Prostate gland (tissue), 2 donors: ENCODE measurements at regions not wholly inside any gene's neighbourhood (a gene's known extent, or its start where the extent isn't known, plus 50 kb on each side); places are given as distances from the start of the nearest gene placed in this dataset.

Experiments
- DNase-seq: peaks from one replicate; pipeline ENCODE4 v3.0.0-alpha.2; 2019; ENCODE audit warnings: low spot score
- H3K27ac ChIP-seq, 2 donors: fragments of 200-600 bp; sonication (generic); 2 replicates each; pipeline ENCODE4 v1.5.1; 2017 to 2019
- H3K27me3 ChIP-seq: fragments of 200-600 bp; sonication (generic); replicated peaks from 2 replicates; pipeline ENCODE4 v1.5.1; 2019; ENCODE audit not compliant: insufficient read depth
- H3K36me3 ChIP-seq, 2 donors: fragments of 200-600 bp; sonication (generic); 1 replicate in 1 of 2; 2 replicates in 1 of 2; pipeline versions ENCODE4 v1.5.1 to v1.8.1; 2017 to 2019
- H3K4me1 ChIP-seq: fragments of 200-600 bp; sonication (generic); replicated peaks from 2 replicates; pipeline ENCODE4 v1.5.1; 2019
- H3K4me3 ChIP-seq, 2 donors: fragments of 200-600 bp; sonication (generic); 2 replicates each; pipeline ENCODE4 v1.5.1; 2017 to 2019
- H3K9me3 ChIP-seq: fragments of 200-600 bp; sonication (generic); 2 replicates; pipeline ENCODE4 v1.5.1; 2017
- POLR2A ChIP-seq: fragments of 450-650 bp; IDR thresholded peaks from one replicate; pipeline ENCODE4 v1.6.1; 2016; ENCODE audit warnings: antibody characterized with exemption, mild to moderate bottlenecking
- POLR2AphosphoS5 ChIP-seq: sonication (generic); formaldehyde crosslinking; IDR thresholded peaks from one replicate; pipeline ENCODE4 v1.6.1; 2017; ENCODE audit warnings: antibody characterized with exemption
- WGBS: methylation state at CpG from one replicate; pipeline ENCODE4 v1.1.5; 2018; 5-methylcytosine and 5-hydroxymethylcytosine counted together
- intact Hi-C: fragments of 100-400 bp; cut with DNase I; formaldehyde crosslinking; loops from one replicate; pipeline ENCODE4 v1.14.2; 2022
- TF ChIP-seq, protein P1 (sequence below), 4 experiments: fragments of 200-600 bp in 2 of 4; fragments of 450-650 bp in 2 of 4; sonication (generic) in 2 of 4; IDR thresholded peaks; 1 replicate in 3 of 4; 2 replicates in 1 of 4; pipeline ENCODE4 v1.5.1; 2016 to 2019; ENCODE audit warnings: antibody characterized with exemption in 4 of 4, mild to moderate bottlenecking in 2 of 4, moderate library complexity in 2 of 4

DNA sequence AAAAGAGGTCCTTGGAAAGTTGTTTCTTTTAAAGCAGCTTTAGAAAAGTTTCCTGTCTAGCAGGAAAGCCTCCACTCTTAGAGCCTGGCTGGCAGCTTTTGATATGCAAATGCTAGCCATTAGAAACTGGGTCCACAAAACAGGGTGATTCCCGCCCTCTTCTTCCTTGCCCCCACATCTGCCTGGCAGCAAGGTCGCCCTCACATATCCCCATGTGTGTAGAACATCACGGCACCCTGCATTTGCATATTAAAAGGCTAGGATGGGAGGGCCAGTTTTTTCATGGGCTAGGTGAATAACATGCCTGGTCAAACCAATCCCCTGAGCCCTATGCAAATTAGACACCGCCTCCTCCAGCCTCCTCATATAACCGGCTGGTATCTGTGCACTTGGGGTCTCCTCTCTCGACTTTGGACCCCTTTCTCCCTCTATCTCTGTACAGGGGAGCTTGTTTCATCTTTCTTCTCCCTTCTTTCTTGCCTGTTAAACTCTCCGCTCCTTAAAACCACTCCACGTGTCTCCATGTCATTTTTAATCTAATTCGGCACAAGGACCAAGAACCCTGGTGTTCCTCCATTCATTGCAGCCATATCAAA is 426.8 kb upstream of the CTNND2 start:
- intact Hi-C loops, result no loop called here
- H3K9me3 ChIP-seq, result no peaks in the 10 kb centered on the region
- DNase-seq, result no peak
- no peak overlapping the region for H3K27ac ChIP-seq
- no peaks in the 10 kb centered on the region for H3K36me3 ChIP-seq
- H3K27me3 ChIP-seq, result no peaks in the 10 kb centered on the region
- no peak overlapping the region for H3K4me3 ChIP-seq
- TF ChIP-seq, protein P1, sequence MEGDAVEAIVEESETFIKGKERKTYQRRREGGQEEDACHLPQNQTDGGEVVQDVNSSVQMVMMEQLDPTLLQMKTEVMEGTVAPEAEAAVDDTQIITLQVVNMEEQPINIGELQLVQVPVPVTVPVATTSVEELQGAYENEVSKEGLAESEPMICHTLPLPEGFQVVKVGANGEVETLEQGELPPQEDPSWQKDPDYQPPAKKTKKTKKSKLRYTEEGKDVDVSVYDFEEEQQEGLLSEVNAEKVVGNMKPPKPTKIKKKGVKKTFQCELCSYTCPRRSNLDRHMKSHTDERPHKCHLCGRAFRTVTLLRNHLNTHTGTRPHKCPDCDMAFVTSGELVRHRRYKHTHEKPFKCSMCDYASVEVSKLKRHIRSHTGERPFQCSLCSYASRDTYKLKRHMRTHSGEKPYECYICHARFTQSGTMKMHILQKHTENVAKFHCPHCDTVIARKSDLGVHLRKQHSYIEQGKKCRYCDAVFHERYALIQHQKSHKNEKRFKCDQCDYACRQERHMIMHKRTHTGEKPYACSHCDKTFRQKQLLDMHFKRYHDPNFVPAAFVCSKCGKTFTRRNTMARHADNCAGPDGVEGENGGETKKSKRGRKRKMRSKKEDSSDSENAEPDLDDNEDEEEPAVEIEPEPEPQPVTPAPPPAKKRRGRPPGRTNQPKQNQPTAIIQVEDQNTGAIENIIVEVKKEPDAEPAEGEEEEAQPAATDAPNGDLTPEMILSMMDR (IDR thresholded peaks at IDR 0.05), result no peak
- TF ChIP-seq POLR2AphosphoS5 (no peak), POLR2A (no peak)
- no peaks in the 10 kb centered on the region for H3K4me1 ChIP-seq
- WGBS, result 66% methylated on average over 9 of the region's 9 CpGs

DNA sequence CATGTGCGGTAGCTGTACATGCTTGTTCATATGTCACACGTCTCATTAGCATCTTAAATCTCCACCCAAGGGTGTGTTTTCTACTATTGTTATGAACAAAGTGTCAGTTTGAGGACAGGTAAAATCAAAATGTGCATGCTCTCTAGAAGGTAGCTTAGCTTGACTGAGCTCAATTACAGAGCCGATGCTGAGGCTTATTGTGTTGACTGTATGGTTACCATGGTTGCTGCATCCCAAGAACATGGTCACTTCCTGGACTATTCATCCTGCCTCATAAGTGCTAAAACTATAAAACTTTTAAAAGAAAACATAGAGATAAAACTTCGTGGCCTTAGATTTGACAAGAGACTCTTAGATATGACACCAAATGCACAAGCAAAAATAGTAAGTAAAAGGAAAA is 426.1 kb upstream of the CTNND2 start:
- H3K9me3 ChIP-seq, result no peaks in the 10 kb centered on the region
- no peaks in the 10 kb centered on the region for H3K27me3 ChIP-seq
- TF ChIP-seq, protein P1 (IDR thresholded peaks at IDR 0.05), result no peak
- TF ChIP-seq POLR2AphosphoS5, result no peak
- TF ChIP-seq POLR2A, result no peak
- DNase-seq, result no peak
- no peaks in the 10 kb centered on the region for H3K36me3 ChIP-seq
- 67% methylated on average over 4 of the region's 4 CpGs for WGBS
- no peaks in the 10 kb centered on the region for H3K4me1 ChIP-seq
- no peak overlapping the region for H3K4me3 ChIP-seq
- intact Hi-C loops, result no loop called here
- no peak overlapping the region for H3K27ac ChIP-seq

DNA sequence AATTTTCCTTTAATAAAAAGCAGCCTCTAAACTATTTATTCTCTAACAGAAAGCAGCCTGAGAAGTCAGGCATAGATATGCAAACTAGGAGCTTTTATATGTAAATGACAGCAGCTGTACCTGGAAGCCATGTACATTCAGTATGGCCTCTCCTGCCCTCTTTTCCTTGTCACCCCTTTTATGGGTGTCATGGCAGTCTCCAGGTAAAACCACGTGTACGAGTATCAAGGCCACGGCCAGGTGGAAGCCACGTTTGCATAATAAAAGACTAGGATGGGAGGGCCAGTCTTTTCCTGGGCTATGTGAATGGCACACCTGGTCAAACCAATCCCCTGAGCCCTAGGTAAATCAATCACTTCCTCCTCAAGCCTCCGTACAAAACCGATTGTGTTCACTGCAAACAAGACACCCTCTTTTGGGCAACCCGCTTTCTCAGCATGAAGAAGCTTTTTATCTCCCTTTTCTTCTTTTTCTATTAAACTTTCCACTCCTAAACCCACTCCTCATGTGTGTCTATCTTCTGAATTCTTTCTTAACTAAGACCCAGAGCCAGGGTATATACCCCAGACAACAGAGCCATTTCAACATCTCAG is 419.5 kb upstream of the CTNND2 start:
- intact Hi-C loops, result no loop called here
- H3K27ac ChIP-seq, result no peak overlapping the region
- H3K4me3 ChIP-seq, result no peak overlapping the region
- DNase-seq, result no peak
- H3K36me3 ChIP-seq, result no peaks in the 10 kb centered on the region
- WGBS, result 33% methylated on average over 7 of the region's 7 CpGs
- no peaks in the 10 kb centered on the region for H3K27me3 ChIP-seq
- no peaks in the 10 kb centered on the region for H3K9me3 ChIP-seq
- TF ChIP-seq POLR2A, result no peak
- TF ChIP-seq, protein P1 (IDR thresholded peaks at IDR 0.05), result no peak
- no peak for TF ChIP-seq POLR2AphosphoS5
- H3K4me1 ChIP-seq, result no peaks in the 10 kb centered on the region

DNA sequence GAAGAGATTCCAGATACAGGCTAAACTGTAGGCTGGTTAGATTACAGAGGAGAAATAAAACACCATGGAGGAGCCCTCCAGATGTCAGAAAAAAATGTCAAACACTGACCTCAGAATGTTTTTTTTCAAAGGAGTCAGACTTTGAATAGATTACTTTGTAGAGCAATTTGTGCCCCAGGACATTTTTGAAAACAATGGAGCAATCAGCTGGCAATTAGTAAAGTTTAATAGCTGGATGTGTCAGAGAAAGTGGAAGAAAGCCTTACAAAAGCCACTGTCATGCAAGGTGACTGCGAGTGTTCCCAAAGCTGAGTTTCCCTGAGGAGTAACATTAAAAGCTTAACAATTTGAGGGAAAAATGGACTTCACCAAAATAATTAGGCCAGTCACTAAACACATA is 417.8 kb upstream of the CTNND2 start:
- H3K4me1 ChIP-seq, result no peaks in the 10 kb centered on the region
- no peaks in the 10 kb centered on the region for H3K36me3 ChIP-seq
- WGBS, result 24% methylated on average over 1 of the region's 1 CpG
- H3K9me3 ChIP-seq, result no peaks in the 10 kb centered on the region
- no peak for DNase-seq
- no peak overlapping the region for H3K27ac ChIP-seq
- TF ChIP-seq, protein P1 (IDR thresholded peaks at IDR 0.05), result no peak
- TF ChIP-seq POLR2A (no peak), POLR2AphosphoS5 (no peak)
- intact Hi-C loops, result no loop called here
- no peak overlapping the region for H3K4me3 ChIP-seq
- H3K27me3 ChIP-seq, result no peaks in the 10 kb centered on the region

DNA sequence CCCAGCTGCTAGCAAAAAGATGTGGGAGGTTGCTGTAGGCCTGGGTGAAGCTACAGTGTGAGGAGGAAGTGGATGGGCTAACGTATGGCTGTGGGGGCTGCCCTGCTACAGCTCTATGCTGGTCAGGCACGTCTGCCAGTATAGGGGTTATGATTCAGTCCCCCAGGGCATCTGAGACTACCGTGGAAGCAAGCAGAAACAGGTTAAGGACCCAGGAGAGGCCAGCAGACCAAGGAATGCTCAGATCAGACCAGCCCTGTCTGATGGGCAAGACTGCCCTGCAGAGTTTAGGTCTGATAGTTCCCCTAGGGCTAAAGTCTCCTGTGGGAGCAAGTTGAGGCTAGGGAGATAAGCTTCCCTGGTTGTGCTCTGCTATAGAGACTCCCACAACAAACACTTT is 416.1 kb upstream of the CTNND2 start:
- Histone ChIP-seq H3K27me3 (no peaks in the 10 kb centered on the region), H3K27ac (no peak overlapping the region), H3K4me3 (no peak overlapping the region), H3K4me1 (no peaks in the 10 kb centered on the region), H3K9me3 (no peaks in the 10 kb centered on the region), H3K36me3 (no peaks in the 10 kb centered on the region)
- WGBS, result 65% methylated on average over 3 of the region's 3 CpGs
- DNase-seq, result no peak
- intact Hi-C loops, result no loop called here
- TF ChIP-seq, protein P1 (IDR thresholded peaks at IDR 0.05), result no peak
- TF ChIP-seq POLR2A, result no peak
- no peak for TF ChIP-seq POLR2AphosphoS5
